B cell (primary cell): ENCODE measurements at regions not wholly inside any gene's neighbourhood (a gene's known extent, or its start where the extent isn't known, plus 50 kb on each side); places are given as distances from the start of the nearest gene placed in this dataset.

ENCODE experiments used
- EZH2 ChIP-seq: IDR thresholded peaks from 2 replicates; pipeline ENCODE4 v1.6.1; 2012; ENCODE audit warnings: borderline replicate concordance, low read depth, mild to moderate bottlenecking, moderate library complexity, low read length; ENCODE audit not compliant: insufficient read depth, poor library complexity, severe bottlenecking
- TF ChIP-seq, protein P1 (sequence below): fragments of 200-600 bp; IDR thresholded peaks from one replicate; pipeline ENCODE4 v1.8.0; 2022; ENCODE audit warnings: antibody characterized with exemption, mild to moderate bottlenecking

DNA sequence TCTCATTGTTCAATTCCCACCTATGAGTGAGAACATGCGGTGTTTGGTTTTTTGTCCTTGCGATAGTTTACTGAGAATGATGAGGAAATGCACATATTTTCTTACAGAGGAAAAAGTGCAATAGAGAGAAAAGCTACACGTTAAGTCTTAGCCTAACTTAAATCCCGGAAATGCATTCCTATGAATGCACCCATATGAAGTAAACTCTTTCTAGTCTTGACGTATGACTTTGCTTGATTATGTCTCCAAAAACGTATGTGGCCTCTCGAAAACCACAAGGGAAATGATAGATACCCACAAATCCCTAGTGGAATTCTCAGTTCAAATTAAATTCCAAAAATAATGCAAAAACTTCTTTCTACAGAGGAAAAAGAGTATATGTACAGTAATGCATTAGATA, 90.7 kb upstream of the SASH1 start:
- TF ChIP-seq, protein P1, sequence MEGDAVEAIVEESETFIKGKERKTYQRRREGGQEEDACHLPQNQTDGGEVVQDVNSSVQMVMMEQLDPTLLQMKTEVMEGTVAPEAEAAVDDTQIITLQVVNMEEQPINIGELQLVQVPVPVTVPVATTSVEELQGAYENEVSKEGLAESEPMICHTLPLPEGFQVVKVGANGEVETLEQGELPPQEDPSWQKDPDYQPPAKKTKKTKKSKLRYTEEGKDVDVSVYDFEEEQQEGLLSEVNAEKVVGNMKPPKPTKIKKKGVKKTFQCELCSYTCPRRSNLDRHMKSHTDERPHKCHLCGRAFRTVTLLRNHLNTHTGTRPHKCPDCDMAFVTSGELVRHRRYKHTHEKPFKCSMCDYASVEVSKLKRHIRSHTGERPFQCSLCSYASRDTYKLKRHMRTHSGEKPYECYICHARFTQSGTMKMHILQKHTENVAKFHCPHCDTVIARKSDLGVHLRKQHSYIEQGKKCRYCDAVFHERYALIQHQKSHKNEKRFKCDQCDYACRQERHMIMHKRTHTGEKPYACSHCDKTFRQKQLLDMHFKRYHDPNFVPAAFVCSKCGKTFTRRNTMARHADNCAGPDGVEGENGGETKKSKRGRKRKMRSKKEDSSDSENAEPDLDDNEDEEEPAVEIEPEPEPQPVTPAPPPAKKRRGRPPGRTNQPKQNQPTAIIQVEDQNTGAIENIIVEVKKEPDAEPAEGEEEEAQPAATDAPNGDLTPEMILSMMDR = no peak
- TF ChIP-seq EZH2 = no peak
